DOHH2 (cell line): ENCODE measurements at regions not wholly inside any gene's neighbourhood (a gene's known extent, or its start where the extent isn't known, plus 50 kb on each side); places are given as distances from the start of the nearest gene placed in this dataset.

Experiments used
- EZH2phosphoT487 ChIP-seq: fragments of 200-600 bp; sonication (generic); IDR thresholded peaks from 2 replicates; pipeline ENCODE4 v1.6.1; 2017; ENCODE audit warnings: borderline replicate concordance, mild to moderate bottlenecking, antibody characterized with exemption, low read length, moderate library complexity, mixed read lengths
- TF ChIP-seq, protein P1 (sequence below): fragments of 200-600 bp; sonication (generic); IDR thresholded peaks from one replicate; pipeline ENCODE4 v1.5.1; 2014; ENCODE audit warnings: antibody characterized with exemption, mild to moderate bottlenecking, low read depth, low read length; ENCODE audit not compliant: poor library complexity, severe bottlenecking

DNA sequence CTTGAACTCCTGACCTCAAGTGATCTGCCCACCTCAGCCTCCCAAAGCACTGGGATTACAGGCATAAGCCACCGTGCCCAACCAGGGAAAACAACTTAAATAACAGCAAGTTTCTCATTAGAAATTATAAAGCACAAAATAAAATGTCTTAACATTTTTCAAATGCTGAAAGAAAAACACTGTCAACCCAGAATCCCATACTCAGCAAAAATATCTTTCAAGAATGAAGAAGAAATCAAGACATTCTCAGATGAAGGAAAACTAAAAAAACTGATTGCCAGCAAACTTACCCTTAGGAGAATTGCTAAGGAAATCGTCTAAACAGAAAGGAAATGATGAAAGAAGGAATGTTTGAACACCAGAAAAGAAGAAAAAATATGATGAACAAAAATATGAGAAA is 191.1 kb upstream of the NR5A2 start:
- TF ChIP-seq, protein P1, sequence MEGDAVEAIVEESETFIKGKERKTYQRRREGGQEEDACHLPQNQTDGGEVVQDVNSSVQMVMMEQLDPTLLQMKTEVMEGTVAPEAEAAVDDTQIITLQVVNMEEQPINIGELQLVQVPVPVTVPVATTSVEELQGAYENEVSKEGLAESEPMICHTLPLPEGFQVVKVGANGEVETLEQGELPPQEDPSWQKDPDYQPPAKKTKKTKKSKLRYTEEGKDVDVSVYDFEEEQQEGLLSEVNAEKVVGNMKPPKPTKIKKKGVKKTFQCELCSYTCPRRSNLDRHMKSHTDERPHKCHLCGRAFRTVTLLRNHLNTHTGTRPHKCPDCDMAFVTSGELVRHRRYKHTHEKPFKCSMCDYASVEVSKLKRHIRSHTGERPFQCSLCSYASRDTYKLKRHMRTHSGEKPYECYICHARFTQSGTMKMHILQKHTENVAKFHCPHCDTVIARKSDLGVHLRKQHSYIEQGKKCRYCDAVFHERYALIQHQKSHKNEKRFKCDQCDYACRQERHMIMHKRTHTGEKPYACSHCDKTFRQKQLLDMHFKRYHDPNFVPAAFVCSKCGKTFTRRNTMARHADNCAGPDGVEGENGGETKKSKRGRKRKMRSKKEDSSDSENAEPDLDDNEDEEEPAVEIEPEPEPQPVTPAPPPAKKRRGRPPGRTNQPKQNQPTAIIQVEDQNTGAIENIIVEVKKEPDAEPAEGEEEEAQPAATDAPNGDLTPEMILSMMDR, result no peak
- TF ChIP-seq EZH2phosphoT487, result no peak
